ENCODE measurements at regions not wholly inside any gene's neighbourhood (a gene's known extent, or its start where the extent isn't known, plus 50 kb on each side); places are given as distances from the start of the nearest gene placed in this dataset.
A peak's percentile ranks its signal among the peaks of the same experiment; 100 is the strongest.

DNA sequence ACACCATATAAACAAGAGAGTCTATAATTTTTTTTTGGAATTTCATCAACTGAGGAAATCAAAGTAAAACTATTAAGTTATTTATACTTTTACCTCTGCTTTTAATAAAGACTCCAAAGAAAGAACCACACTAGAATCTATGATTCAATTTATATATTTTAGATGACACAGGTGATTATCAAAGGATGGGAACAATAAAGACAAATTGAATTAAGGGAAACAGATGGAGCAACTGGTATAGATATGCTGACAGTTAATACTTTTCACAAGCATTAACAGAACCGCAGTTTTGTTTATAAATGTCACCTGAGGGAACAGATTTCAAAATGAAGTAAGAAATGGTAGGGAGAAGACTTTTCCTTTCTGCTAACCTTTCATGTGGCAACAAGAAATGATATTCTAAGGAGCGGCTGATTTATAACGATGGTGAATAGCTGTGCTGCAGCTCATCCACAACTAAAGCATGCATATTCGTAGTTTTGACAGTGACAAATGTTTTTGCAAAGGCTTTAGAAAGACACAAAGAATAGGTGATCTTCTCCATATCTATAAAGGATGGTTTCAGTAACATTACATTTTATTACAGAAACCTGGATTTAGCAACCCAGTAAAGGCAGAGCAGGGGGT, 1502.9 kb upstream of the RAG2 start:
- FAIRE-seq (no peak), DNase-seq (ENCODE audit: insufficient read length, low spot score) (no peak)

- FAIRE-seq (no peak), DNase-seq (ENCODE audit: insufficient read length, low spot score) (no peak)
Observed at GRCh38 chr11:38095268-38095667, 1497.2 kb upstream of the RAG2 start.

GRCh38 chr11:38089726-38090125, 1491.7 kb upstream of the RAG2 start:
- FAIRE-seq (no peak), DNase-seq (ENCODE audit: insufficient read length, low spot score) (peak; percentile 7)

DNA sequence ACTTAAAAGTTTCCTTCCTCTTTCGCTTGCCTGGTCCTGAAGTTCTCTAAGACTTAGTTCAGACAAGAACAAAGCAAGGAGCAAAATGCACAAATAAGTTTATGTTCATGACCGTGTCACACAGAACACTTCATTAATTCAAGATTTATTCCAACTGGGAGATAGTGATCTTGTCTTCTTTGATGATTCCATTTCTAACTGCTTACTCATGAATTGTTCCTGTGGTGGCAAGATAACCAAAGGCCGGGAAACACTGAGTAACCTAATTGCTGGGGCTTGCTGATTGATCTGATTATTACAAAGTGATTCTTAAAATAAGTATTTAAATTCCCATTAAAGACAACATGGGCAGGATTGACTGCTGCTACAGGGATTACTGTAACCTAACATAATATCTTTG, 1462.9 kb upstream of the RAG2 start:
- DNase-seq (ENCODE audit: insufficient read length, low spot score) (peak; percentile 1), FAIRE-seq (no peak)

GRCh38 chr11:38060136-38060535, 1462.1 kb upstream of the RAG2 start:
- no peak for FAIRE-seq
- DNase-seq (ENCODE audit: insufficient read length, low spot score) = no peak

GRCh38 chr11:38046571-38047135, 1448.6 kb upstream of the RAG2 start:
- FAIRE-seq (no peak), DNase-seq (ENCODE audit: insufficient read length, low spot score) (no peak)

- FAIRE-seq (no peak), DNase-seq (ENCODE audit: insufficient read length, low spot score) (no peak)
Observed at GRCh38 chr11:38043060-38043459, 1445.0 kb upstream of the RAG2 start.

DNA sequence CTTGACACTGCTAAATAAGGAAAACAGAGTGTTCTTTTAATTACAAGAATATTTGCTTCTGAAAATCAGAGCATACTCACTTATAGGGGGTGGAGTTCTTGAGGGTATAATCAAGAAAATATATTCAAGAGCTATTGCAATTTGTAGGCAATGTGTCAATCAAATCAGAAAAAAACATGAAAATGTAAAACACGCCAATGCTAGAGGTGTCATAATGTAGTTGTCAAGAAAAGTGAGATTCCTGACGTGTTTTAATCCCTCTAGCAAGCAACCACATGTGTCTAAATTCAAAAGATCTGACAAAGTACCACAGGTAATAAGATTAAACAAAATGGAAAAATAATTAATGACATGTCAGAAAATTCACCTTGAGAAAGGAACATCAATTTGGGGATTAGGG, 1440.7 kb upstream of the RAG2 start:
- FAIRE-seq (no peak), DNase-seq (ENCODE audit: insufficient read length, low spot score) (no peak)

DNA sequence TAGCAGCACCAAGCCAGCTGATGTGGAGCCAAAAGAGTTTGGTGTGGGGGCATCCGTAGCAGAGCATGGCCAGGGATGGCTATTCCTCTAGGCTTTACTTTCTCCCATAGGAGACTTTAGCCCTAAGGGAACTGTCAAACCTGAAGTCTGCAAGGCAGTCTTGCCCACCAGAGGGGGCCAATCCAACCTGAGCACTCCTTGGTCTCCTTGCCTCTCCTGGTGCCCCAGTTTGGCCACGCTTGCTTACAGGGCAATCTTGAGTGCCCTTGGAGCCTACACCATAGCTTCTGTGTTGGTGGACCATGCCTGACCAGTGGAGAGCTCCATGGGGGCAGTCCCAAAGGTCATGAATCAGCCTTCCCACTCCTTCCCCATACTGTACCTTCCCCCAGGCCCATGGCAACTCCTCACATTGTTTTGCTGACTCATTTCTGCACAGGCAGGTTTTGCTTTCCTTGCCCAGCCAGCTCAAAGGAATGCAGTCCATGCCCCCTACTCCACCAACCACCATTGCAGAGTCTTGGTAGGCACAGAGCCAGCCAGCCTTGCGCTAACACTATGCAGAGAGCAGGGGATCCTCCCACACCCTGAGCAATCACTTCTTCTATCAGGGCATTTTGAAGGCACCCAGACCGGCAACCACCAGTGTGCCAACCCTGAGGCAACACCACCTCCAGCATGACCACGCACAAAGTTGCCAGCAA, 1421.2 kb upstream of the RAG2 start:
- peak; percentile 2 for DNase-seq (ENCODE audit: insufficient read length, low spot score)

DNA sequence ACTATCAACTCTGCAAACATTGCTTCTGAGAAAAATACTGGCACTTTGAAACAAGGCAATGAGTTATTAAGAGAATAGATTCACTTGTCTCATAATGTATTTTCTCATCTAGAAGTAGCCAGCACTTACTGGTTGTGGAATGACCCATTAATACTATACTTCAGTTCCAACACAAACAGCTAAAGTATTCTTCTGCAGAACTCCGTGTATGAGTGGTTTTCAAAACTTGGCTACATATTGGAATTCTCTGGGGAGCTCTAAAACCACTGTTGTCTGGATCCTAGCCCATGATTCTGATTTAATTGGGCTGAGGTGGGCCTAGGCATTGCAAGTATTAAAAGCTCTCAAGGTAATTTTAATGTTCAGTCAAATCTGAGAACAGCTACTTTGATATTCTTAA, 1416.4 kb upstream of the RAG2 start:
- FAIRE-seq = no peak
- no peak for DNase-seq (ENCODE audit: insufficient read length, low spot score)

More for the DNA sequence above, 1421.2 kb upstream of the RAG2 start:
- FAIRE-seq = peak; percentile 4

DNA sequence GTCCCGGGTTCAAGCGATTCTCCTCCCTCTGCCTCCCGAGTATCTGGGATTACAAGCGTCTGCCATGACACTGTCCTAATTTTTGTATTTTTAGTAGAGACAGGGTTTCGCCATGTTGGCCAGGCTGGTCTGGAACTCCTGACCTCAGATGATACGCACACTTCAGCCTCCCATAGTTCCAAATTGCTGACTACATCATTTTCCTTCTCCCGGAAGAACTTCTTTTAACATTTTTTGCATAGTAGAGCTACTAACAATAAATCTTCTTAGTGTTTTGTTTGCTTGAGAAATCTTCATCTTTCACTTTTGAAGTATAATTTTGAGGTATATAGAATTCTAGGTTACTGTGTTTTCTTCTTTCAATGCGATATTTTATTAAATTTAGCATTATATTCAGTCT, 1415.1 kb upstream of the RAG2 start:
- DNase-seq (ENCODE audit: insufficient read length, low spot score) (no peak), FAIRE-seq (no peak)

DNA sequence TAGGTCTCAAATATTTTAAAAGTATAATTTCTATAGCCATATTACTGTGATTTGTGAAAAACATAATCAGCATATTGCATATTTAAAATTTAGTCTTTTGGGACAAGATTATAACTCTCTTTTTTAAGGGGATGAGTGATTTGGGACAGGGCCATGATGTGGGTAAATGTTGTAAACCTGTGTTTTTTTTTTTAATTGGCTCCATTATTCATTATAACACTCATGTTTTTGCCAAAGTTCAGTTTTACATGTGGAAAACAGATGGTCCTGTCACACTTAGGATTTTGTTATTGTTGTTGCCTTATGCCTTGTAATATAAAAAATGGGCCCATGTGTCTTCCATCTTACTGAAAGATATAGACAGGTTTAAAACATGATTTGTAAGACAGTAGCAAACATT, 1413.5 kb upstream of the RAG2 start:
- FAIRE-seq (no peak), DNase-seq (ENCODE audit: insufficient read length, low spot score) (no peak)

GRCh38 chr11:38009932-38010331, 1411.9 kb upstream of the RAG2 start:
- FAIRE-seq = no peak

DNA sequence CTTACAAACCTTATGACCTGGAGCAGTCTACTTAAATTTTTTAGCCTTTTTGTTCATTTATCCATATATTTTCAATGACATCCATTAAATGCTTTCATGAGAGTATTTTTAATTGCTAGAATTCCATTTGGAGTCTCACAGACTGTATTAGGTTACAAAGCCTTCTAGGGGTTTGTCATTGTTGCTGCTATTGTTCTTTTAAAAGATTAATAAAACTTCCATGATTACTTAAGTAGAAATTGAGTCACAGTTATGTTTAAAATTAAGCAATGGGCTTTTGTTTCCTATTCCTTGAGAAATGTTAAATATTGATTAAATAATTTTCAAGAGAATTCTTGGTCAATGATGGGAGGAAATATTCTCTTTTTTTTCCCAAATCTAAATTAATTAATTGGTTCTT, 1408.4 kb upstream of the RAG2 start:
- FAIRE-seq (no peak), DNase-seq (ENCODE audit: insufficient read length, low spot score) (no peak)

More at GRCh38 chr11:38009932-38010331, 1411.9 kb upstream of the RAG2 start:
- no peak for DNase-seq (ENCODE audit: insufficient read length, low spot score)

- FAIRE-seq = no peak
Observed at GRCh38 chr11:38005597-38005996, 1407.6 kb upstream of the RAG2 start.

DNA sequence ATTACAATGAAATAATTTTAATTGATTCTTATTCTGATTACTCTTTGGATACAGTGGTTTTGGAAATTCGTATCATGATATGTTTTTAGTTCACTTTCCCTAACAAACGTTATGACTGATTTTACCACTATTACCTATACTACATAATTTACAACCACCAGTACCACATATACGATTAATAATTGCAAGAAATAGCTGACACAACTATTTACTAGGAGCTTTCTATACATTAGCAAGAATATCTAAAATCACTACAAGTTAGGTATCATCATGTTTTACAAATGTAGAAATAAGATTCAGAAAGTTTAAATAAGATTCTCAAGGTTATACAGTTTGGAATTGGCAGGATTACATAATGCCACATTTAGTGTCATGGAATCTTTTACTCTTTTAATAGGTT, 1401.1 kb upstream of the RAG2 start:
- FAIRE-seq (no peak), DNase-seq (ENCODE audit: insufficient read length, low spot score) (no peak)

More at GRCh38 chr11:38005597-38005996, 1407.6 kb upstream of the RAG2 start:
- DNase-seq (ENCODE audit: insufficient read length, low spot score) = no peak

- no peak for FAIRE-seq
- DNase-seq (ENCODE audit: insufficient read length, low spot score) = no peak
Observed at GRCh38 chr11:37995886-37996285, 1397.8 kb upstream of the RAG2 start.

- DNase-seq (ENCODE audit: insufficient read length, low spot score) = no peak
- FAIRE-seq = no peak
Observed at GRCh38 chr11:37988031-37988430, 1390.0 kb upstream of the RAG2 start.

- no peak for FAIRE-seq
Observed at GRCh38 chr11:37984991-37985390, 1387.0 kb upstream of the RAG2 start.

DNA sequence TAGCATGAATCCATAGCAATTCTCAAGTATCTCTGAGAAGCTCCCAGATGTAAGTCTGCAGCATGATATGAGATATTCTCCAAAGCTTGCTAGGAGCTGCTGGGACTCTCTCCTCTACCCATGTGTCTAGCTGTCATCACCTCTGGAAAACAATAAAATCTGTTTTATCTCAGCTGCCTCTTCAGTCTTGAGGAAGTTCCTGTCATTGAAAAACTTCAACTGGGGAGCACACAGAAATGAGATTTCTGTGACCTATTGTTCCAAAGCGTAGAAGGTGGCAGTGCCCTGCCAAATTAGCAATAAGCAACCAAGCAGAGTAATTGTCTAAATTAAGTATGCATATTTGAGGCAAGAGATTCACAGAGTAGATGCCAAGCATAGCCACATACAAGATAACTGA, 1380.6 kb upstream of the RAG2 start:
- no peak for FAIRE-seq

More at GRCh38 chr11:37984991-37985390, 1387.0 kb upstream of the RAG2 start:
- no peak for DNase-seq (ENCODE audit: insufficient read length, low spot score)

DNA sequence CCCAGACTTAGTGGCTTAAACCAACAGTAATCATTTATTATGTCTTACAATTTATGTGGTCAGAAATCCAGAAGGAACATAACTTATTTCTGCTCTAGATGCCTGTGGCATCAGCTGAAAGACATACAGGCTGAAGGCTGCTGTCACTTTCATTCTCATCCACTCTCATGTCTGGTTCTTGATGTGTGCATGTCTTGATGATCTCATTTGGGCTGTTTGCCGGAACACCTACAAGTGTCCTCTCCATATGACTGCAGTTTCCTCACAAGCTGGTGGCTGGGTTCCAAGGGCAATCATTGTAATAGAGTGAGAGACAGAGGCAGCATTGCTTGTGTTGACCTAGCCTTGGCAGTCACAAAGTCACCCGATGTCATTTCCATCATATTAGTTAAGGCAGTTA, 1375.9 kb upstream of the RAG2 start:
- FAIRE-seq (no peak), DNase-seq (ENCODE audit: insufficient read length, low spot score) (no peak)

More for the DNA sequence above, 1380.6 kb upstream of the RAG2 start:
- no peak for DNase-seq (ENCODE audit: insufficient read length, low spot score)

DNA sequence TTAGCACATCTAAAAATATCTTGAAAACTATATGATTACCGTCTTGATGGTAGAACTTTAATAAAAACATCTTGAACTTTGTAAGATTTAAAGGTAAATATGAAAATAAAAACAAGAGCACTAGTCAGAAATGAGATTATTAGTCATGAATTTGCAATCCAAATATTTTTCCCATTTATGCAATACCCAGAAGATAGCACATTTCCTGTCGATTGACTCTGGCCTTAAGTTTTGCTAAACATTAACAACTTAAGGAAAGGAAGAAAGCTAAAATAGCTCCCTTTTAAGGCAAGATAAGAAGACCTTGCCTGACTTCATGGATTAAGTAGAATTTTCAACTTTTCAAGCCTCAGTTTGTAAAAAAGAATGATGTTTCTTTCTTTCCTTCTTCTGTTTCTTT, 1374.7 kb upstream of the RAG2 start:
- FAIRE-seq = no peak
- DNase-seq (ENCODE audit: insufficient read length, low spot score) = no peak
